ENCODE measurements at regions not wholly inside any gene's neighbourhood (a gene's known extent, or its start where the extent isn't known, plus 50 kb on each side); places are given as distances from the start of the nearest gene placed in this dataset.

DNA sequence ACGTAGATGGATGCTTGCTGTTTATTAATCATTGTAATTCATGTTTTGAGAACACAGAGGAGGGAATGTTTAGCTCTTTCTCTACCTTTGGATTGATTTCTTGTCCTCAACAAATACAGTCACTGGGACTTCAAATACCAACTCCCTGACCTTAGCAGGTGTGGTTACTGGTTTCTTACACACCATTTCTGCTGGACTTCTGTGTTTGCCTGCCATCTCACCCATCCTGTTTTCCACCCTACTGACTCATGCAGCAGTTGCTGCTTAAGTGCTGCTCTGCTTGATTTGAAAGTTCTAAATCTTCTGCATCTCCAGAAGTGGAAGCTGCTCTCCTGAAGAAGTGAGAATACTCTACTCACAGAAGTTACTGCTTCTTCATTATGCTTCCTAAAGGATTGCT lies 170.3 kb downstream of the ZPLD1 start:
- DNase-seq: no peak

DNA sequence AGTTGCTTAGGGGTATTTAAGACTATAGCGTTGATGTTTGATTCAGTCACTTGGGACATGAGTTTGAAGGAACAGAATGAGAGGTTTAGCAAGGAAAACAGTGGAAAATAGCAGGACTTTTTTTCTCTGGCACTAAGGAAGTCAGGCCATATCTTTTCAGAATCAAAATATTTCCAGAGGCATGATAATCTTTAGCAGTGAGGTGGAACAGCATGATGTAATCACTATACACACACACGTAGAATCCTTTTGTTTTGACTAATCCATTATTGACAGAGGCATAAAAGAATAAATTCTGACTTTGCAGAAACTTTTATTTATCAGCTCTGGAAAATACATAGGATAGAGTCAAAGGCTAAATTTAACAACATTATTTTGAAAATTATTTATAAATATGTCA lies 174.1 kb downstream of the ZPLD1 start:
- DNase-seq: no peak

DNA sequence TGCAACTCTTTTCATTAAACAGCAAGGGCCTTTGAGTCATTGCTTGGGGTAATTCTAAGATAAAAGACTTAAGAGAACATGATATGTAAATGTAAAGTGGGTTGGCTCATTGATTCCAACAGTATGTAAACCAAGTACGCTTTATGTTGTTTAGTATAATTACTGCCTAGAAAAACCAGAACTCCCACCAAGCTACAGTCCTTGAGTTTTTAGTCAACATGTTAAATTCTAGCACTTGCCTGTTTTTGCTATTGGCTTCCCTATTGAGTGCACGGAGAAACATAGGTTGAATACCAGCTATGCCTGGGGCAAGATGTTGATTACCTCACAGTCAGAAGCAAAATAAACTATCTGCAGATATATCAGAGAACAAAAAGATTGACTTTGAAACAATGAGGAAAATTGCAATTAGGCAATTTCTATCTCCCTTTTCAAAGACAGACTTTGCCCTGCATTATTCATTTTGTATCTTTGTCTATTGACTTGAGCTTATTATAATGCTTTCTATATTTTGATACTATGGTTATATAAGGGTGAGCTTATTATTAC lies 179.3 kb downstream of the ZPLD1 start:
- no peak for DNase-seq

DNA sequence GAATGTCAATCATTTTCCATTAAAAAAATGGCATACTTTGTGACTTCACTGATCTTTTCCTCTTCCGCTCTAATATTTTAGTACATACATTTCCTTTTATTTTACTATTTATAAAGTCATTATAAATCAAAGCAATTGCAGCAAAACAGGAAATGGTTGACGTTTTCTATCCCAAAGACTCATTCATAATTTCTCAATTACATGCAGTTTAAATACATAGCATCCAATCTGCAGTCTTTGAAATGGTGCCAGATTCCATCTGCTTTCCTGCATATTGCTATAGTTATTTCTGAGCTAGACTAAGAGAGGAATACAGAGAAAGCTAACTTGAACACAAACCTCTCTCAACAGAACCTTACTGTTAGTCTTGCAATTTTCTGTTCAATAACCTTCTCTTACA lies 179.8 kb downstream of the ZPLD1 start:
- no peak for DNase-seq

DNA sequence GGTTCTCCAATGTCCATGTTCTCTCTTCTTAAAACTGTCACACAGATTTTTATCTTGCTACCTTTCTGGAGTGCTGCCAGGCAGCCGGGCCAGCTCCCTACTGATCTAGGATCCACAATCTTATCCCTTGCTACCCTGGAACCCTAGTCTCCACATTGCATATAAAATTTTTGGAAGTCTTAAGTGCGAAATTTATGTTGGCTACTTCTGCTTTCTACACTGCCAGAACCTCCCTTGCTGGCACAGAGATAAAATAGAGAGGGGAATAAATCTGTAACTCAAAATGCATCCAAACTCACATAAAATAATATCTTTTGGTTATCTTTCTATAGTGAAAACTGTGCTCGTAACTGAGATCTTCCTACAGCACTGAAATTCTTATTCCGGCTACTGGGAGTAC lies 182.6 kb downstream of the ZPLD1 start:
- DNase-seq: no peak

DNA sequence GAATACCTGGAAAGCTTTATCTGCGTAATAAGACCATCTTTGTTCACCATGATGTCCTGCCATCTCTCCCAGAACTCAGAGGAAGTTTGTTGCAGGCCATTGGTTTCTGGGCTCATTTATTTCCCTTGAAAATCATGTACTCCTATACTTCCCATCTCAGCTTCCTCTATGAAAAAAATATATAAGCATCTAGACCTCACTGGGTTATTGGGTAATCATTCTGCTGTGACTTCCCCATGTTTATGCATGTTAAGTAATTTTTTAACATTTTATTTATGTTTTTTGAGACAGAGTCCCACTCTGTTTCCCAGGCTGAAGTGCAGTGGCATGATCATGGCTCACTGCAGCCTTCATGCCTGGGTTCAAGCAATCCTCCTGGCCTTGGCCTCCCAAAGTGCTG lies 184.5 kb downstream of the ZPLD1 start:
- no peak for DNase-seq

DNA sequence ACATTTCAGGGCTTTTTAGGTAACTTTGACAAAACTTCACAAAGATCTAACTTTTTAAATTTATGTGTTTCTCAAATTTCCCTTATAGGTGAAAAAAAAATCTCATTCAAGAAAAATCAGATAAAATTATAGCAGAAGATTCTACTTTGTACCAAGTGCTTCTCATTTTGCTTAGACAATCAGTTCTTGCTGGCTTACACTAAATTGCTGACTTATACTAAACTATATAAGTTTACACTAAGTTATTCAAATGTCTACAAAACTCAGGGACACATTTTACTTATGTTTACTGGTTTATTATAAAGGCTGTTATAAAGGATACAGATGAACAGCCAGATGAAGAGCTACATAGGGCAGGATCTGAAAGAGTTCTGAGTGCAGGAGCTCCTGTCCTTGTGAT lies 195.1 kb downstream of the ZPLD1 start:
- no peak for DNase-seq

DNA sequence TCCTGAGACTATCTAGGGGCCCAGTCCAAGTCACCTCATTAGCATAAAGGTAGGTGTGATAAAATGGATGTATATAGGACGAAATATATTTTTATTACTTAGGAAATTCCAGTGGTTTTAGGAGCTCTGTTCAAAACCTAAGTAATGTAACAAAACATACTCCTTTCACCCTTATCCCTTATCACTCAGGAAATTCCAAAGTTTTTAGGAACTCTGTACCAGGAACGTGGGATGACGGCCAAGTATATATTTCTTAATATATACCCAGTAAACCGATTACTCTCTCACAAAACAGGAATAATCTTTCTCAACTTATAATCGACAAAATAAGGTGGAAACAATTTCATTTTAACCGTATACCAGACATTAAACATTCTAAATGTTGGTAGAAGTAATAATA lies 195.7 kb downstream of the ZPLD1 start:
- DNase-seq: no peak

DNA sequence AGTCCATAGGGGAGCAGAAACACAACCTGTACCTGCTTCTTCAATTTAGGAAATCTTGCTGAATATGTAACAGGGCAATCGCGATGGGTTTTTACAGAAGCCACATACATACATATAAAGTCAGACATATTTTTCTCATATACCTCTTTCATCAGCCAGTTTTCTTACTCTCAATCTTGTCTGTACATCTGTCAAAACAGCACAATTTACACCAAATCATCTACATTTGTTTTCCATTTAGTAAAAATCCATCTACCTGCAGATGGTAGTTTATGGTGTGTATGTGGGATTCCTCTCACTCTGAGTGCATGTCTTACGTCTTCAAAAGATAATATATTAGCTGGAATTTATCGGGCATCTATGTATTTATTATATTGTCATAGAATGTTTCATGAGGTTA lies 208.7 kb downstream of the ZPLD1 start:
- no peak for DNase-seq

DNA sequence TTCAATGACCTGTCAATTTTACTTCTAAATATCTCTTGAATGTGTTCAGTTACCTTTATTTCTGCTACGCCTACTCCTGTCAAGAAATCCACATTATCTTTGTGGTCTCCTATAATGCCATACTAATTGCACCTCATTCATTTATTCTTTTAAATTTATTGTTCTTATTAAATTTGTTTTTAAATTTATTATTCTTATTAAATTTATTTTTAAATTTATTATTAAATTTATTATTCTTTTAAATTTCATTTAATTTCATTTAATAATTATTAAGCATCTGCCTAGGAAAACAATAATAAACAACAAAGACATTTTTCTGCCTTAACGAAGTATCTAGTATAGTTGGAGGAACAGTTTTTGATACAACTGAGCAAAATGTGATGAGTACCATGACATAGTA lies 211.7 kb downstream of the ZPLD1 start:
- no peak for DNase-seq

DNA sequence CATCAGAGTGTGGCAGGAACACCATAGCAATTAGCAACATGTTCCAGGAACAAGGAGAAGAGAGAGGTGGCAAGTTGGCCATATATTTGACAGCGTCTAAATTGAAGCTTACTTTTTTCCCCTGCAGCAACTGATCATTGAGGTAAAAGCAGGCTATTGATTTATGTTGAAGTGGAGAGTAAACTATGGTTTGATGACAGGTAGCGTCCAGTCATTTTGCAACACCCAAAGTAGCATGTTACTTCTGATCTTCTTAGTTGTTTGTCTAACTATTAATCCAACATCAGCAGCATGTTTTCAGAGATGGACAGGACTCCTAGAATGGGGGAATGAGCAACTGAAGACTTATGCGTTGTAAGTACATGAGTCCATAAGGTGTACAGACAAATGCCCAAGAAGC lies 225.8 kb downstream of the ZPLD1 start:
- no peak for DNase-seq

DNA sequence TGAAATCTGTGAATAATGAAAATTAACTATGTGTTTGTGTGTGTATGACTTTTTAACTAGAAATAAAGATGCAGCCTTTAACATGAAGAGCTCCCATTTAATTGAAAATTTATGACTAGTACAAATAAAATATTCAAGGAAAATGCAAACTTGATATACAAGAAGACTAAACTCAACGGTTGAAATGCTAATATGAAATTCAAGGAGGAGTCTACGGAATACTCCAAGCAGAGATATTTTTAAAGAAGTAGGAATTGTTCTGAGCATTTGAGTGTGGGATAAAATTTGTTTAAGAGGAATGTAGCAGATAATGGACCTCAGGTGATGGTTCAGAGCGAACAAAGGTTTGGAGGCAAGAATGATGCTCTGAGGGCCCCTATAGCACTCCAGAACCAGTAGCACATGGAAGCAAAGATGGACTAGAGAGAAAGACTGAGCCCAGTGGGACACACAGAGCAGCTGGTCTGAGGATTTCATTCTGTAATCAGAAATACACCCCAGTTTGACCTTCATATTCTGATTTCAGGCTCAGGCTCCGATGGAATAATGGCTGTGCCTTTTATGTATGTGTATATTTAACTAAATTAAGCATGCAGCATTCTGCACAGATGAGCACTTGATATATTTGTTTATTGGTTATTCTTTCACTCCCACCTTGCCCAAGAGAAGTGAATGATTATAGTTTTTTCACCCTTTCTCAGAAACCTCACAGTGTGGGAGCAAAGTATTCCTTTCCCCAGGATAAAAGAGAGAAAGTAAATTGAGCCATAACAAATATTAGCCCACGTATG lies 227.1 kb downstream of the ZPLD1 start:
- no peak for DNase-seq

DNA sequence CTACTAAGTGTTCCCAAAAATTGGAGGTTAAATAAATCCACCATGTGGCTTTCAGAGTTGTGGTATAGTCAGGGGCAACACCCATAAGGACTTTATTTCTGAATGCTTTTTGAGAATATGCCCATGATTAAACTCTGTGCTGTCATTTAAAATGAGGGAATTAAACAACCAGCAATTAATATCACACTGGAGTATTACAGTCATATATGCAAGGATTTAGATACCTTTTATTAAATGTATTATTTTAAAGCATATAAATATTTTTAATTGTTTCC lies 227.6 kb downstream of the ZPLD1 start:
- DNase-seq: no peak

DNA sequence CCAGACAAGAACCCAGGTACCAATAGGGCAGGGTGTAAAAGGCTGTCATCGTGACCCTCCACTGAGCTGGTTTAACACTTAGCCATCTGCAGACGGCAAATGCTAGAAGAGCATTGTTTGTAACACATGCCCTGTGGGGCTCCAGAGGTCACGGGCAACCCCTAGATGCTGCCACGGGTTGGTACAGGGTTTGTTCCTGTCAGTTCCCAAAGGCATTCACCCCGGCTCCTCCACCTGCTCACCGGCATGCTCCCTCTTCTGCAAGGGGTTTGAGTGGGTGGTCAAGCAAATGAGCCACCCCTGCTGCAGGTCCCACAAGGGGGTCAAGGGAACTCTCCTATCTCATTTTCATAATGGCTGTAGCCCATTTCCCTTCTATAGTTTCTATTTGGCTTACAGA lies 229.3 kb downstream of the ZPLD1 start:
- DNase-seq: no peak

DNA sequence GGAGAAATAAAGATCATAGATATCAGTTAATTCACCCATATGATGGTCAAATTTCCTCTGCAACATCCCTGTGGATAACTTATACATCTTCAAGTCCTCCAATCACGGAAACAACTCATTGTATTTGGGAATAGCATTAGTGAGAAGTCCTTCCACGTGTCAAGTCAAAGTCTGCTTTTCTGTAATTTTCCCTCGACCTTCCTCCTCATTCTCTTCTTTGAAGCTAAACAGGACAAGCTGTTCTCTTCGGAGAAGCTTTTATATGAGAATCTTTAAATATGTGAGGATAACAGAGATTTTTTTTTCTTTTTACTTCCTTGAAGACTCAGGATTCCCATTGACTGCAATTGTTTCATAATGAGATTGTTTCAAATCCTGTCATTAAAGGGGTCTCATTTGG lies 230.4 kb downstream of the ZPLD1 start:
- DNase-seq: no peak

DNA sequence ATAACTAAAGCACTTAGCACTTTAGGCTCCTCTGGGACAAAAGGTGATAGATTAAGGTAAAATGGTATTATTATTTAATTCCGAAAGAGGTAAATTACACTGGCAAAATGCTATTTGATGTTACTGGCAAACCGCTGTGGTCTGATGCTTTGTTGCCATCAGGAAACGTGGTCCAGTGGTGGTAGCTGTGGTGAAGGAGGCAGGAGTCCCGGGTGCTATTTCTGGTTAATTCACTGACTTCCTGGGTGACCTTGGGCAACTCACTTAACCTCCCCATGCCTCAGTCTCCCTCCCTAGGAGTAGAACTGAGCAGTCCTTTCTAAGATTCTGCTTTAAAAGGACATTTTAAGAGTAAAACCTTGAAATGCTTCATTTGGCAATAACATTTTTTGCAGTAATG lies 233.4 kb downstream of the ZPLD1 start:
- DNase-seq: no peak

DNA sequence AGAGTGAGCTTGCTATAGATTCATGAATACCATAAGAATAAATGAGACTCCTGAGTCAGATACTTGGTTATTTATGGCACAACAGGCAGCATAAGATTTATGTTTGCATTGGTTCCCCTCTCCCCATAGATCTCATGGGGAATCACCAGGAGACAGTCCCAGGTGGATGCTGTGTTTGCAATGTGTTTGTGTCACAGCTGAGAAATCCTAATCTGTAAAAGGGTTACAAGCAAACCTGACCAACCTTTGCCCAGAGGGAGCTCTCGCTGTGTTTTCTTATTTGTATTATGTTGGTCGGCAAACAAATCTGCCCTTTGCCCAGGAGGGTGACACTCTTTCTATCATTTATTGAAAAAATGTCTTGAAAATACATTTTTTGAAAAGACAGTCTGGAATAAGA lies 236.2 kb downstream of the ZPLD1 start:
- no peak for DNase-seq

DNA sequence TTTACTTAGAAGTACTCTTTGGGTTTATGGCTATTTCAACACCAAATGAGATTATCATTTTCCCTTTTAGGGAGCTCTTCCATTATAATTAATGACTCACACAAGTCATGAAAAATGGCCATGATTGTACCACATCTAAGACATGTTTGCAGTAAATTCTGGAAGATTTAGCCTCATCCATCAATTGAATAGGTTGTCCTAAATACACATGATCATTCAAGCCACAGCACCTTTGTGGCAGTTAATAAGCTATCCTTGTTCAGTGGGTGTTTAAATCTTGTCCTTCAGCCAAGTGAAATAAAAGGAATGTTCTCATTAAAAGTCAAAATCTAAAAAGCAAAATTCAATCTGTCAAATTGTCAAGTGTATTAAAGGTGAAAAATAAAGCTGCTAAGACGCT lies 237.5 kb downstream of the ZPLD1 start:
- no peak for DNase-seq

DNA sequence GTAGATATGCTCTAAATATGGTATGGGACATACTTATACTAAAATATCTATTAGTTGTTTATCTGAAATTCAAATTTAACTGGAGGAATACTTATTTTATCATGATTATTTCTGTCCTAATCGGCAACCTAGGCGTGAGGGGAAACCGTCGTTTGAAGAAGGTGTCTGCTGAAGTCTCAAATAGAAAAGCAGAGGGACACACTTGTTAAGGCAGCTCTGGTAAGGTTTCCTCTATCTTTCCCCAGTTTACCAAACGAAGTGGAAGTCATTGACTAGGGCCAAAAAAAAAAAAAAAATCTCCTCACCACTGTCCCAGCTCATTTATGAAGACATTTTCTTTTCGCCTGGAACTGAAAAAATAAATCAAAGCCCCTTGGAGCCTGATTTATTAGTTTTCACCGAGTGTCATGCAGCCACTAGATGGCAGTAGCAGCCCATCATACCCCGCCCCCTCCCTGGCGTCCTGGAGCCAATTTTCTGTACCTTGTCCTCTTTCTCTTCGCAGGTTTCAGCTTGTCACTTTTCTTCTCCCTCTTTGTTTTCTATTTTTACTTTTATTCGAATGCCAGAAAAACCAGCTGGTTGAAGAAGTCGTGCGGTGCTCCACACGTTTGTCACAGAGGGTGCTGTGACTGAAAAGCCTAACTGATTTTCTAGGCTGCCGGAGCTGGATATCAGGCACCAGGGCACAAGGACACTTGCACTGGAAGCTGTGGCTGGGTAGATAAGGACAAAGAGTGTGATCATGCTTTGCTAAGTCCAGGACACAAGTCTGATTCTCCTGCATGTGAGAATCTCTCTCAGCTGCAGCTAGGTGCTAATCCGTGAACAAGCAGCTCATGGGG lies 238.7 kb downstream of the ZPLD1 start:
- DNase-seq: peak; percentile 66

DNA sequence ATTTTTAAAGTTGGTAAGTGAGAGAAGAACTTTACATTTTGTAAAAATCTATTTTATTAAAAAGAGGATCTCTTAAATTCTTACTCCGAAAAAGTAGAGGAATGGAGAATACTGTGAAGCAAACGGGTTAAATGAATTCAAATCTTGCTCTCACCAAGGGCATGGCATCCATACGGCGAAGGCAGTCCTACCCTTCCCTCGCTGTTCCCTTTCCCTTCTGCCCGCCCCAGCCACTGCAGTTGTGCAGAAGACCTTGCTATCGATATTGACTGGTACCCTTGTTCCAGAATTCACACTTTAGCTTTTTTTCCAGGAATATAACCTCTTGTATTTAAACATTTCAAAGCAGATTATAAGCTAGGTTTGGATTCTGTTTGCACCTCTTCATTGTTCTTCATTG lies 239.5 kb downstream of the ZPLD1 start:
- no peak for DNase-seq

DNA sequence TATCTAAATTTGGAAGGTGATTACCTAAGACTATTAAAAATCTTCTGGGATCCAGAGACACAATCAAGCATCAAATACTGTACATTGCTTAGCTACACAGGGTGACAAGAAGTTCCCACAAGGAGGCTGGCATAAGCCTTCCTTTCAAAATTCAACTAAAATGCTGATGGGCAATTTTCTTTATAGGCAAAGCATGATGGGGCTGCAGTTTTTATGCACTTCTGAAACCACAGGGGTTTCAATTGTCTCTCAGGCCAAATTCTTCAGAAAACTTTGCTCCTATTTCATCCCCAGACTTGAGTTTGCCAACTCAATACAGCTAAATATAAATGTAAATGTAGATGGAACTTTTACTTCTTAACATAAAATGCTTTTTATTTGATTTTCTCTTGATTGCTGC lies 241.6 kb downstream of the ZPLD1 start:
- no peak for DNase-seq

DNA sequence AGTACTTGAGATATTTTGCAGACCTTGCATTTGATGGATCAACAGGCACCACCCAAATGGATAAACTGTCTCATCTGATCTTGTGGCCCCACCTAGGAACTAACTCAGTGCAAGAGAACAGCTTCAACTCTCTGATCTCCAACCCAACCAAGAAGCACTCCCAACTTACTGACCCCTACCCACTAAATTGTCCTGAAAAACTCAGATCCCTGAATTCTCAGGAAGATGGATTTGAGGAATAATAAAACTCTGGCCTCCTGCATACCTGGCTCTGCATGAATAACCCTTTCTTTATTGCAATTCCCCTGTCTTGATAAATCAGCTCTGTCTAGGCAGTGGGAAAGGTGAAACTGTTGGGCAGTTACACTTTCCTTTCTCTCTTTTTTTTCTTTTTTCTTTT lies 247.9 kb downstream of the ZPLD1 start:
- no peak for DNase-seq

DNA sequence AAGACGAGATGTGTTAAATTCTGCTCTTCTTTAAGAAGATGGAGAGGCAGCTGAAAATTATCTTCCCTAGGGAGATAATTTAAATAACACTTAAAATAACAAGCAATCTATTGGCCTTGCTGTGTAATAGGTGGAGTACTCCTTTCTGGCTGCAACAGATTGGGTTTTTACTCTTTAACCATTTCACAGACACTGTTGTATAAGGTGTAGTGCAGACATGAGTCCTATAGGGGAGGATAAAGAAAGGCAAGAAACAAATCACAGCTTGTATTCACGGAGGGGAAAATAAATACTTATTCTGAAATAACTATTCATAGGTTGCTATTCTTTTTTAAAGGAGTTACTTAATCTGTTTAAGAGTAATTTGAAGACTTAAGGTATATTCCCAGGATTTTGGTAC lies 252.0 kb downstream of the ZPLD1 start:
- DNase-seq: no peak

DNA sequence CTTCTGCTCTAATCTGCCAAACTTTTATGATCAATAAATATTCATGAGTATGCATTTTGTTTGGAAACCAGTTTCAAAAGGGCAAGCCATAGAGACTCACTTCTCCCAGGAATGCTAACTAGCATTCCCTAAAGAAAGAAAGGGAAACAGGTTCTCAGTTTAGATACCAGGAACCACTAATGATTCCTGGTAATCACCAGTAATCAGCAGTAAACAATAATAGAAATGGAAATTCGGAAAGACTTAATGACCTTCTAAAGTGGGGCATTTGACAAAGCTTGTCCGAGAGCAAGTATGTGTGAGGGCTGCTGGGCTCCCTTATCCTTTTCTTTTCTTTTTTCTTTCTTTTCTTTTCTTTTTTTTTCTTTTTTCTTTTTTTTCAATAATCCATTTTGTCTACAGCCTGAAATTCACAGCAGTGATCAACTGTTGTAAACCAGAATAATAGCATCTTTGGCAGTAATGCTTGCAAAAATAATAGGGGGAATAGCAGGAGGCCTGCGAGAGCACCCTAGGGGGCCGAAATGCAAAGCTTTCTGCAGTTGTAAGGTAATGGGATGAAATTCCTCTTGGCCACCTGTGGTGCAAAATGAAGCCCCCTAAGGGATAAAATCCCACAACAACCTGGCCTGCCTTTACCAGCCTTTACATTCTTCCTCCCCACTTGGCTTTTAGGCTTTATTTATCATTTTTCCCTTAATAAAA lies 253.2 kb downstream of the ZPLD1 start:
- DNase-seq: no peak
